Endothelial cell of umbilical vein (primary cell): ENCODE measurements at regions not wholly inside any gene's neighbourhood (a gene's known extent, or its start where the extent isn't known, plus 50 kb on each side); places are given as distances from the start of the nearest gene placed in this dataset.

Experiments
- BruUV-seq: library from RNA; stranded (reverse); fragments of 400-500 nt; replicated peaks from 2 replicates; lab custom pipeline; 2021; lab: Mats Ljungman, UMichigan
- CTCF ChIA-PET: fragments of 300-600, 350-600 bp; sonication (Branson Sonifier 250); formaldehyde crosslinking; loops from one replicate; lab custom pipeline; 2021; ENCODE audit warnings: antibody characterized with exemption, inconsistent platforms; lab: Charles Lee
- POLR2A ChIA-PET: fragments of 300-600, 350-600 bp; sonication (Branson Sonifier 250); formaldehyde crosslinking; loops from one replicate; lab custom pipeline; 2021; ENCODE audit warnings: antibody characterized with exemption, inconsistent platforms; lab: Charles Lee
- DNase-seq: peaks from one replicate; pipeline ENCODE4 v3.0.0-alpha.2; 2011; ENCODE audit warnings: low read depth, low spot score
- FAIRE-seq: peaks from 2 replicates; lab custom pipeline; 2011; peaks lifted over from hg19 to GRCh38; lab: Jason Lieb, UNC
- H2AFZ ChIP-seq: 2 replicates; pipeline ENCODE4 v1.6.0; 2012; ENCODE audit warnings: low read depth, low read length, control low read depth, inconsistent platforms
- H3K27ac ChIP-seq: 2 replicates; pipeline ENCODE4 v1.5.1; 2011; ENCODE audit warnings: low read depth, mild to moderate bottlenecking, control low read depth, low read length, moderate library complexity; ENCODE audit not compliant: insufficient read depth
- H3K27me3 ChIP-seq, 2 experiments: 2 replicates each; pipeline versions ENCODE4 v1.6.0 to v1.6.1; 2011; ENCODE audit warnings: low read length in 2 of 2, mixed read lengths in 1 of 2; ENCODE audit not compliant: control insufficient read depth in 2 of 2, insufficient read depth in 2 of 2
- H3K36me3 ChIP-seq, 2 experiments: 2 replicates in 1 of 2; 3 replicates in 1 of 2; pipeline ENCODE4 v1.5.1; 2011; ENCODE audit warnings: low read length in 2 of 2, mild to moderate bottlenecking in 1 of 2, moderate library complexity in 1 of 2; ENCODE audit not compliant: control insufficient read depth in 2 of 2, insufficient read depth in 2 of 2; ENCODE audit errors: extremely low read depth in 1 of 2
- H3K4me1 ChIP-seq: 3 replicates; pipeline ENCODE4 v1.5.1; 2011; ENCODE audit warnings: mild to moderate bottlenecking, low read length; ENCODE audit not compliant: control insufficient read depth, insufficient read depth; ENCODE audit errors: extremely low read depth
- H3K4me2 ChIP-seq: 2 replicates; pipeline ENCODE4 v1.6.1; 2011; ENCODE audit warnings: low read length, control low read depth, mixed read lengths; ENCODE audit not compliant: insufficient read depth
- H3K4me3 ChIP-seq, 3 experiments: fragments of 200-600 bp in 1 of 3; sonication (generic), shearing (Covaris generic) in 1 of 3; replicated peaks in 1 of 3; 2 replicates each; pipeline ENCODE4 v1.5.1; 2011 to 2016; ENCODE audit warnings: control low read depth in 3 of 3, low read length in 3 of 3, mild to moderate bottlenecking in 2 of 3, inconsistent platforms in 1 of 3, low read depth in 1 of 3, moderate library complexity in 1 of 3; ENCODE audit not compliant: insufficient read depth in 1 of 3
- H3K79me2 ChIP-seq: 2 replicates; pipeline ENCODE4 v1.6.0; 2012; ENCODE audit warnings: low read length, inconsistent platforms; ENCODE audit not compliant: control insufficient read depth, insufficient read depth
- H3K9ac ChIP-seq: replicated peaks from 2 replicates; pipeline ENCODE3; 2011; ENCODE audit warnings: low read length, control low read depth; ENCODE audit not compliant: insufficient read depth; ENCODE audit errors: extremely low read depth
- H3K9me1 ChIP-seq: replicated peaks from 3 replicates; pipeline ENCODE4 v1.6.0; 2011; ENCODE audit warnings: mild to moderate bottlenecking, low read length; ENCODE audit not compliant: control insufficient read depth, insufficient read depth; ENCODE audit errors: extremely low read depth
- H3K9me3 ChIP-seq: replicated peaks from 2 replicates; pipeline ENCODE4 v1.5.1; 2012; ENCODE audit warnings: low read length, inconsistent platforms; ENCODE audit not compliant: control insufficient read depth, insufficient read depth
- H4K20me1 ChIP-seq: replicated peaks from 2 replicates; pipeline ENCODE3; 2011; ENCODE audit warnings: mild to moderate bottlenecking, low read length; ENCODE audit not compliant: control insufficient read depth, insufficient read depth; ENCODE audit errors: extremely low read depth
- MYC ChIP-seq: IDR thresholded peaks from one replicate; pipeline ENCODE4 v1.6.1; 2011; ENCODE audit warnings: mild to moderate bottlenecking, low read depth, low read length
- POLR2AphosphoS5 ChIP-seq: IDR thresholded peaks from 2 replicates; pipeline ENCODE4 v1.6.1; 2012; ENCODE audit warnings: low read depth, mild to moderate bottlenecking, control low read depth, low read length, moderate library complexity; ENCODE audit not compliant: insufficient read depth
- dilution Hi-C: fragments of 300-500 bp; cut with MboI; formaldehyde crosslinking; loops from one replicate; pipeline ENCODE4 v1.15.0; 2019; ENCODE audit warnings: low sequenced_read_pairs; ENCODE audit not compliant: extremely low pct_ligation_motif_present
- intact Hi-C: fragments of 100-400 bp; cut with micrococcal nuclease; formaldehyde crosslinking; loops from one replicate; pipeline ENCODE4 v1.10.0; 2022
- TF ChIP-seq, protein P1 (sequence below): IDR thresholded peaks from 2 replicates; pipeline ENCODE4 v1.6.1; 2011; ENCODE audit not compliant: insufficient read depth, insufficient read length
- TF ChIP-seq, protein P2 (sequence below), 2 donors: IDR thresholded peaks; 1 replicate in 1 of 2; 2 replicates in 1 of 2; pipeline ENCODE4 v1.5.1; 2011; ENCODE audit warnings: low read length in 2 of 2, mild to moderate bottlenecking in 2 of 2, moderate library complexity in 2 of 2, control low read depth in 1 of 2, inconsistent platforms in 1 of 2, low read depth in 1 of 2; ENCODE audit not compliant: insufficient read depth in 1 of 2; ENCODE audit errors: extremely low read depth in 1 of 2

DNA sequence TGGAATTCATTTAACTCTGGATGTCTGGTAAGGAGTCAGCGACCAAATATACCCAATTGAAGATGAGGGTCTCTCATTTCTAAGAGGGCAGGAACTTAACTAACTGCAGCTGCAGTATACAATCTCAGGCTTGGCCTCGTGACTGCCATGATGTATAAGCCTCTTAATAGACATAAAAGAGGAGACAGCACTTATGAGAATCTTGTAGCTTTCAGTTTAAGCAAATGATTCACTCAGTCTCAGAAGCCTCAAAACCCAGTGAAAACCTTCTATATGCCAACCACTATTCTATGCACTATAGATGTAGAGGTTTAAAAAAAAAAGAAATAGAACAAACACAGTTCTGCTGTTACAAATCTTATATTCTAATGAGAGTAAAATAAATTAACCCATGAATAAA is 513.9 kb downstream of the TBL1XR1 start:
- Histone ChIP-seq H3K9ac (no peak overlapping the region), H4K20me1 (no peaks in the 10 kb centered on the region), H3K4me1 (no peaks in the 10 kb centered on the region), H3K27ac (no peak overlapping the region), H3K9me3 (no peaks in the 10 kb centered on the region), H2AFZ (no peak overlapping the region), H3K4me2 (no peak overlapping the region), H3K4me3 (no peak overlapping the region), H3K27me3 (no peaks in the 10 kb centered on the region), H3K9me1 (no peaks in the 10 kb centered on the region), H3K36me3 (no peaks in the 10 kb centered on the region), H3K79me2 (no peaks in the 10 kb centered on the region)
- ChIA-PET POLR2A (no interaction called here), CTCF (no interaction called here)
- BruUV-seq, result no TSS peak
- TF ChIP-seq, protein P1, sequence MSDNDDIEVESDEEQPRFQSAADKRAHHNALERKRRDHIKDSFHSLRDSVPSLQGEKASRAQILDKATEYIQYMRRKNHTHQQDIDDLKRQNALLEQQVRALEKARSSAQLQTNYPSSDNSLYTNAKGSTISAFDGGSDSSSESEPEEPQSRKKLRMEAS, result no peak
- TF ChIP-seq POLR2AphosphoS5 (no peak), MYC (no peak)
- TF ChIP-seq, protein P2, sequence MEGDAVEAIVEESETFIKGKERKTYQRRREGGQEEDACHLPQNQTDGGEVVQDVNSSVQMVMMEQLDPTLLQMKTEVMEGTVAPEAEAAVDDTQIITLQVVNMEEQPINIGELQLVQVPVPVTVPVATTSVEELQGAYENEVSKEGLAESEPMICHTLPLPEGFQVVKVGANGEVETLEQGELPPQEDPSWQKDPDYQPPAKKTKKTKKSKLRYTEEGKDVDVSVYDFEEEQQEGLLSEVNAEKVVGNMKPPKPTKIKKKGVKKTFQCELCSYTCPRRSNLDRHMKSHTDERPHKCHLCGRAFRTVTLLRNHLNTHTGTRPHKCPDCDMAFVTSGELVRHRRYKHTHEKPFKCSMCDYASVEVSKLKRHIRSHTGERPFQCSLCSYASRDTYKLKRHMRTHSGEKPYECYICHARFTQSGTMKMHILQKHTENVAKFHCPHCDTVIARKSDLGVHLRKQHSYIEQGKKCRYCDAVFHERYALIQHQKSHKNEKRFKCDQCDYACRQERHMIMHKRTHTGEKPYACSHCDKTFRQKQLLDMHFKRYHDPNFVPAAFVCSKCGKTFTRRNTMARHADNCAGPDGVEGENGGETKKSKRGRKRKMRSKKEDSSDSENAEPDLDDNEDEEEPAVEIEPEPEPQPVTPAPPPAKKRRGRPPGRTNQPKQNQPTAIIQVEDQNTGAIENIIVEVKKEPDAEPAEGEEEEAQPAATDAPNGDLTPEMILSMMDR (IDR thresholded peaks at IDR 0.05; ENCODE audit: extremely low read depth in 1 of 2, insufficient read depth in 1 of 2, low read depth in 1 of 2, low read length in 2 of 2), result no peak
- intact Hi-C loops, result no loop called here
- DNase-seq, result no peak
- dilution Hi-C loops, result no loop called here
- FAIRE-seq, result no peak
